ENCODE measurements at regions not wholly inside any gene's neighbourhood (a gene's known extent, or its start where the extent isn't known, plus 50 kb on each side); places are given as distances from the start of the nearest gene placed in this dataset.
A peak's percentile ranks its signal among the peaks of the same experiment; 100 is the strongest.

GRCh38 chr3:110262896-110263295, 808.7 kb upstream of the NECTIN3 start:
- H3K9me3 ChIP-seq = no peaks in the 10 kb centered on the region
- ATAC-seq = no peak
- 10 to 12% methylated on average over 4 of the region's 4 CpGs for WGBS, 2 donors
- no peaks in the 10 kb centered on the region for H3K4me1 ChIP-seq
- H3K36me3 ChIP-seq = no peaks in the 10 kb centered on the region
- intact Hi-C loops (cut with DNase I) = no loop called here
- no peak for TF ChIP-seq CTCF (IDR thresholded peaks at IDR 0.05)
- no peak for DNase-seq
- H3K27ac ChIP-seq = no peak overlapping the region
- no peak overlapping the region for H3K4me3 ChIP-seq
- no peaks in the 10 kb centered on the region for H3K27me3 ChIP-seq
- no peak for FAIRE-seq

GRCh38 chr3:110265302-110265701, 806.3 kb upstream of the NECTIN3 start:
- Histone ChIP-seq H3K4me1 (no peaks in the 10 kb centered on the region), H3K27ac (no peak overlapping the region), H3K9me3 (no peaks in the 10 kb centered on the region), H3K4me3 (no peak overlapping the region), H3K36me3 (no peaks in the 10 kb centered on the region), H3K27me3 (no peaks in the 10 kb centered on the region)
- intact Hi-C loops (cut with DNase I) = no loop called here
- DNase-seq (no peak), FAIRE-seq (no peak), ATAC-seq (no peak)
- TF ChIP-seq CTCF (IDR thresholded peaks at IDR 0.05) = no peak
- WGBS, 2 donors = 42 to 75% methylated on average over 1 of the region's 1 CpG

- no peak for DNase-seq
- no peaks in the 10 kb centered on the region for H3K36me3 ChIP-seq
- no peak overlapping the region for H3K27ac ChIP-seq
- ATAC-seq = no peak
- no peak overlapping the region for H3K4me3 ChIP-seq
- no peaks in the 10 kb centered on the region for H3K9me3 ChIP-seq
- no peak for FAIRE-seq
- H3K27me3 ChIP-seq = no peaks in the 10 kb centered on the region
- no peak for TF ChIP-seq CTCF (IDR thresholded peaks at IDR 0.05)
- intact Hi-C loops (cut with DNase I) = no loop called here
- no peaks in the 10 kb centered on the region for H3K4me1 ChIP-seq
- 90 to 97% methylated on average over 4 of the region's 4 CpGs for WGBS, 2 donors
Measured at GRCh38 chr3:110267304-110267845, 804.2 kb upstream of the NECTIN3 start.

GRCh38 chr3:110272525-110272924, 799.1 kb upstream of the NECTIN3 start:
- TF ChIP-seq CTCF (IDR thresholded peaks at IDR 0.05) = no peak
- Histone ChIP-seq H3K4me3 (no peak overlapping the region), H3K4me1 (no peaks in the 10 kb centered on the region), H3K9me3 (no peaks in the 10 kb centered on the region), H3K27ac (no peak overlapping the region), H3K36me3 (no peaks in the 10 kb centered on the region), H3K27me3 (no peaks in the 10 kb centered on the region)
- 72 to 76% methylated on average over 6 of the region's 6 CpGs for WGBS, 2 donors
- FAIRE-seq = no peak
- intact Hi-C loops (cut with DNase I) = no loop called here
- DNase-seq = no peak
- ATAC-seq = no peak

- no peak overlapping the region for H3K4me3 ChIP-seq
- TF ChIP-seq CTCF (IDR thresholded peaks at IDR 0.05) = no peak
- no peaks in the 10 kb centered on the region for H3K36me3 ChIP-seq
- H3K9me3 ChIP-seq = no peaks in the 10 kb centered on the region
- no peak for DNase-seq
- 95 to 97% methylated on average over 1 of the region's 1 CpG for WGBS, 2 donors
- H3K27me3 ChIP-seq = no peaks in the 10 kb centered on the region
- H3K27ac ChIP-seq = no peak overlapping the region
- ATAC-seq = no peak
- peak; percentile 99 for FAIRE-seq
- intact Hi-C loops (cut with DNase I) = no loop called here
- no peaks in the 10 kb centered on the region for H3K4me1 ChIP-seq
Measured at GRCh38 chr3:110291886-110292501, 779.6 kb upstream of the NECTIN3 start.

All from pancreas (tissue), 10 donors.